ENCODE measurements at regions not wholly inside any gene's neighbourhood (a gene's known extent, or its start where the extent isn't known, plus 50 kb on each side); places are given as distances from the start of the nearest gene placed in this dataset.

- TF ChIP-seq CTCF (IDR thresholded peaks at IDR 0.05): no peak
- no peak for TF ChIP-seq POLR2A (IDR thresholded peaks at IDR 0.05)
These were observed 180.2 kb upstream of the ROBO1 start for GRCh38 chr3:79947957-79948356.
